Upper lobe of right lung (tissue), 1 donor: ENCODE measurements at regions not wholly inside any gene's neighbourhood (a gene's known extent, or its start where the extent isn't known, plus 50 kb on each side); places are given as distances from the start of the nearest gene placed in this dataset.
A peak's percentile ranks its signal among the peaks of the same experiment; 100 is the strongest.

ENCODE experiments used
- ATAC-seq: fragments of 200-7000 bp; cut with Tn5 transposase; one replicate; pipeline ENCODE4 v1.9.1; 2020; ENCODE audit warnings: mild to moderate bottlenecking, moderate library complexity
- DNase-seq: peaks from one replicate; pipeline ENCODE4 v3.0.0-alpha.2; 2020
- H3K27ac ChIP-seq: fragments of 200-600 bp; one replicate; pipeline ENCODE4 v1.8.0; 2022
- H3K27me3 ChIP-seq: fragments of 200-600 bp; one replicate; pipeline ENCODE4 v1.8.0; 2022; ENCODE audit warnings: mild to moderate bottlenecking
- H3K36me3 ChIP-seq: fragments of 200-600 bp; one replicate; pipeline ENCODE4 v1.8.0; 2022
- H3K4me1 ChIP-seq: fragments of 200-600 bp; one replicate; pipeline ENCODE4 v1.8.0; 2022
- H3K4me3 ChIP-seq: fragments of 200-600 bp; one replicate; pipeline ENCODE4 v1.8.0; 2022; ENCODE audit warnings: mild to moderate bottlenecking
- H3K9me3 ChIP-seq: fragments of 200-600 bp; one replicate; pipeline ENCODE4 v1.8.0; 2022
- CTCF ChIP-seq: fragments of 200-600 bp; IDR thresholded peaks from one replicate; pipeline ENCODE4 v1.8.0; 2022; ENCODE audit warnings: antibody characterized with exemption
- intact Hi-C: fragments of 100-400 bp; cut with DNase I; formaldehyde crosslinking; loops from one replicate; pipeline ENCODE4 v1.11.0; 2022
- donor health status: DM: no; HTN: yes; CAD: no; lungs with severe emphysema.

- ATAC-seq, result no peak
- no peaks in the 10 kb centered on the region for H3K36me3 ChIP-seq
- no peak overlapping the region for H3K4me3 ChIP-seq
- no peaks in the 10 kb centered on the region for H3K27me3 ChIP-seq
- intact Hi-C loops, result no loop called here
- no peak overlapping the region for H3K27ac ChIP-seq
- TF ChIP-seq CTCF, result peak; percentile 34
- no peaks in the 10 kb centered on the region for H3K9me3 ChIP-seq
- DNase-seq, result no peak
- H3K4me1 ChIP-seq, result no peaks in the 10 kb centered on the region
These were observed 302.5 kb upstream of the ATP11B start for GRCh38 chr3:182490596-182491491.

- TF ChIP-seq CTCF, result no peak
- Histone ChIP-seq H3K4me1 (no peaks in the 10 kb centered on the region), H3K4me3 (no peak overlapping the region), H3K36me3 (no peaks in the 10 kb centered on the region), H3K27me3 (no peaks in the 10 kb centered on the region), H3K9me3 (no peaks in the 10 kb centered on the region), H3K27ac (no peak overlapping the region)
- ATAC-seq, result no peak
- DNase-seq, result no peak
- intact Hi-C loops, result no loop called here
These were observed 301.7 kb upstream of the ATP11B start for GRCh38 chr3:182491577-182491976.

GRCh38 chr3:182492536-182492935, 300.8 kb upstream of the ATP11B start:
- H3K4me1 ChIP-seq, result no peaks in the 10 kb centered on the region

GRCh38 chr3:182500289-182500688, 293.0 kb upstream of the ATP11B start:
- DNase-seq (no peak), ATAC-seq (no peak)
- Histone ChIP-seq H3K4me1 (no peaks in the 10 kb centered on the region), H3K27me3 (no peaks in the 10 kb centered on the region), H3K9me3 (no peaks in the 10 kb centered on the region), H3K4me3 (no peak overlapping the region), H3K36me3 (no peaks in the 10 kb centered on the region), H3K27ac (no peak overlapping the region)
- intact Hi-C loops, result no loop called here
- TF ChIP-seq CTCF, result no peak

More at GRCh38 chr3:182492536-182492935, 300.8 kb upstream of the ATP11B start:
- H3K27ac ChIP-seq, result no peak overlapping the region
- no peak for ATAC-seq
- no peak overlapping the region for H3K4me3 ChIP-seq
- H3K36me3 ChIP-seq, result no peaks in the 10 kb centered on the region
- no peaks in the 10 kb centered on the region for H3K27me3 ChIP-seq
- intact Hi-C loops, result no loop called here
- DNase-seq, result no peak
- TF ChIP-seq CTCF, result no peak
- no peaks in the 10 kb centered on the region for H3K9me3 ChIP-seq

GRCh38 chr3:182501856-182502255, 291.4 kb upstream of the ATP11B start:
- Histone ChIP-seq H3K4me1 (no peaks in the 10 kb centered on the region), H3K9me3 (no peaks in the 10 kb centered on the region), H3K4me3 (no peak overlapping the region), H3K36me3 (no peaks in the 10 kb centered on the region), H3K27me3 (no peaks in the 10 kb centered on the region), H3K27ac (no peak overlapping the region)
- intact Hi-C loops, result no loop called here
- ATAC-seq, result no peak
- no peak for DNase-seq
- no peak for TF ChIP-seq CTCF
